HCT116 (cell line): ENCODE measurements at regions not wholly inside any gene's neighbourhood (a gene's known extent, or its start where the extent isn't known, plus 50 kb on each side); places are given as distances from the start of the nearest gene placed in this dataset.

Source experiments
- ATAC-seq: fragments of 200-7000 bp; cut with Tn5 transposase; 2 replicates; pipeline ENCODE4 v1.9.1; 2020; ENCODE audit warnings: mild to moderate bottlenecking, moderate library complexity
- BruUV-seq: library from RNA; stranded (reverse); fragments of 400-500 nt; replicated peaks from 2 replicates; lab custom pipeline; 2021; lab: Mats Ljungman, UMichigan
- CTCF ChIA-PET: fragments of 300-600 bp; sonication (Branson Sonifier 250); formaldehyde crosslinking; loops from one replicate; lab custom pipeline; 2021; ENCODE audit warnings: antibody characterized with exemption; lab: Charles Lee
- POLR2A ChIA-PET: fragments of 300-600, 350-600 bp; sonication (Branson Sonifier 250); formaldehyde crosslinking; loops from one replicate; lab custom pipeline; 2021; ENCODE audit warnings: antibody characterized with exemption; lab: Charles Lee
- RAD21 ChIA-PET, 2 experiments: fragments of 300-600 bp; sonication (Branson Sonifier 250); formaldehyde crosslinking; loops; one replicate each; lab custom pipeline; 2023; ENCODE audit warnings: low total read pairs in 2 of 2; ENCODE audit not compliant: uncharacterized antibody in 2 of 2, unreplicated experiment in 2 of 2, low non-redundant PET in 1 of 2; lab: Charles Lee
- DNase-seq: peaks from one replicate; pipeline ENCODE4 v3.0.0-alpha.2; 2010; ENCODE audit warnings: low read depth, low spot score
- H2AFZ ChIP-seq: fragments of 200-600 bp; shearing (Covaris generic), sonication (generic); 2 replicates; pipeline ENCODE4 v1.6.1; 2017; ENCODE audit warnings: low read depth, mixed run types, mixed read lengths, antibody characterized with exemption, low read length; ENCODE audit not compliant: poor library complexity, severe bottlenecking
- H3K27ac ChIP-seq: 2 replicates; pipeline ENCODE4 v1.5.1; 2012; ENCODE audit warnings: low read depth, low read length
- H3K27me3 ChIP-seq: fragments of 200-600 bp; sonication (generic); 2 replicates; pipeline ENCODE4 v1.6.1; 2016; ENCODE audit warnings: mixed run types, low read length, mixed read lengths; ENCODE audit not compliant: insufficient read depth
- H3K36me3 ChIP-seq, 2 experiments: fragments of 200-500 bp in 1 of 2; fragments of 200-600 bp in 1 of 2; sonication (Bioruptor generic) in 1 of 2; sonication (generic) in 1 of 2; 2 replicates each; pipeline versions ENCODE4 v1.5.1 to v1.6.1; 2014 to 2016; ENCODE audit warnings: low read length in 2 of 2, inconsistent platforms in 1 of 2, mixed read lengths in 1 of 2, mixed run types in 1 of 2; ENCODE audit not compliant: insufficient read depth in 2 of 2, control insufficient read depth in 1 of 2
- H3K4me1 ChIP-seq, 2 experiments: fragments of 200-600 bp in 1 of 2; sonication (generic) in 1 of 2; 2 replicates each; pipeline versions ENCODE4 v1.5.1 to v1.6.1; 2012 to 2017; ENCODE audit warnings: low read length in 2 of 2, inconsistent platforms in 1 of 2, mild to moderate bottlenecking in 1 of 2, mixed read lengths in 1 of 2, mixed run types in 1 of 2, moderate library complexity in 1 of 2; ENCODE audit not compliant: insufficient read depth in 2 of 2, control insufficient read depth in 1 of 2
- H3K4me2 ChIP-seq: fragments of 200-600 bp; sonication (generic); 2 replicates; pipeline ENCODE4 v1.6.1; 2017; ENCODE audit warnings: mixed run types, low read length, mixed read lengths
- H3K4me3 ChIP-seq, 2 experiments: fragments of 200-600 bp in 1 of 2; sonication (generic) in 1 of 2; replicated peaks in 1 of 2; 2 replicates each; pipeline ENCODE4 v1.5.1; 2011 to 2016; ENCODE audit warnings: low read length in 2 of 2, control low read depth in 1 of 2, low read depth in 1 of 2, mild to moderate bottlenecking in 1 of 2, mixed read lengths in 1 of 2, mixed run types in 1 of 2
- H3K79me2 ChIP-seq: fragments of 200-600 bp; sonication (generic); 2 replicates; pipeline ENCODE4 v1.6.1; 2017; ENCODE audit warnings: mild to moderate bottlenecking, mixed run types, low read length, moderate library complexity, mixed read lengths; ENCODE audit not compliant: insufficient read depth
- H3K9ac ChIP-seq: fragments of 200-600 bp; sonication (generic); 2 replicates; pipeline ENCODE4 v1.6.1; 2016; ENCODE audit warnings: low read length, mixed read lengths
- H3K9me2 ChIP-seq: fragments of 200-600 bp; sonication (generic), shearing (Covaris generic); 2 replicates; pipeline ENCODE4 v1.6.1; 2017; ENCODE audit warnings: mixed run types, mild to moderate bottlenecking, moderate library complexity; ENCODE audit not compliant: insufficient read depth
- H3K9me3 ChIP-seq, 2 experiments: fragments of 200-500 bp in 1 of 2; fragments of 200-600 bp in 1 of 2; sonication (Bioruptor generic) in 1 of 2; sonication (generic) in 1 of 2; 2 replicates each; pipeline ENCODE4 v1.6.1; 2014 to 2017; ENCODE audit warnings: low read length in 2 of 2, mixed read lengths in 2 of 2, inconsistent platforms in 1 of 2, low read depth in 1 of 2, mild to moderate bottlenecking in 1 of 2, mixed run types in 1 of 2, moderate library complexity in 1 of 2; ENCODE audit not compliant: control insufficient read depth in 1 of 2, insufficient read depth in 1 of 2
- H4K20me1 ChIP-seq: fragments of 200-600 bp; sonication (generic), shearing (Covaris generic); 2 replicates; pipeline ENCODE4 v1.6.1; 2017; ENCODE audit warnings: mixed run types, mild to moderate bottlenecking, moderate library complexity; ENCODE audit not compliant: insufficient read depth
- EGR1 ChIP-seq: IDR thresholded peaks from 2 replicates; pipeline ENCODE4 v1.6.1; 2012; ENCODE audit warnings: low read depth
- ELF1 ChIP-seq: IDR thresholded peaks from 2 replicates; pipeline ENCODE4 v1.6.1; 2012; ENCODE audit warnings: low read depth, borderline replicate concordance
- EZH2 ChIP-seq: fragments of 200-600 bp; sonication (generic); IDR thresholded peaks from 2 replicates; pipeline ENCODE4 v1.6.1; 2017; ENCODE audit warnings: antibody characterized with exemption, mixed run types
- EZH2phosphoT487 ChIP-seq: fragments of 200-600 bp; IDR thresholded peaks from 2 replicates; pipeline ENCODE4 v1.6.1; 2018; ENCODE audit warnings: antibody characterized with exemption, borderline replicate concordance
- FOSL1 ChIP-seq: IDR thresholded peaks from 2 replicates; pipeline ENCODE4 v1.6.1; 2012; ENCODE audit warnings: low read depth
- JUND ChIP-seq: IDR thresholded peaks from 2 replicates; pipeline ENCODE4 v1.6.1; 2012
- SIN3A ChIP-seq: IDR thresholded peaks from 2 replicates; pipeline ENCODE4 v1.6.1; 2012; ENCODE audit warnings: low read depth
- SRF ChIP-seq: IDR thresholded peaks from 2 replicates; pipeline ENCODE4 v1.6.1; 2012; ENCODE audit warnings: low read depth
- TCF7L2 ChIP-seq: IDR thresholded peaks from 2 replicates; pipeline ENCODE4 v1.7.0; 2011; ENCODE audit warnings: borderline replicate concordance, inconsistent platforms; ENCODE audit not compliant: insufficient read depth, insufficient read length; ENCODE audit errors: extremely low read depth
- ZFX ChIP-seq: fragments of 450-650 bp; IDR thresholded peaks from 2 replicates; pipeline ENCODE4 v1.6.1; 2017
- ZNF274 ChIP-seq: fragments of 200-500 bp; sonication (Bioruptor generic); IDR thresholded peaks from 2 replicates; pipeline ENCODE4 v1.6.1; 2014; ENCODE audit warnings: mild to moderate bottlenecking, low read depth, low read length, inconsistent platforms
- intact Hi-C: fragments of 100-400 bp; cut with micrococcal nuclease; formaldehyde crosslinking; loops from 2 replicates; pipeline ENCODE4 v1.10.0; 2022
- TF ChIP-seq, protein P1 (sequence below): IDR thresholded peaks from 2 replicates; pipeline ENCODE4 v1.6.1; 2012; ENCODE audit warnings: low read depth
- TF ChIP-seq, protein P2 (sequence below): IDR thresholded peaks from 2 replicates; pipeline ENCODE4 v1.6.1; 2011; ENCODE audit warnings: mild to moderate bottlenecking, low read length, moderate library complexity; ENCODE audit not compliant: insufficient replicate concordance; ENCODE audit errors: extremely low read depth

- Histone ChIP-seq H3K9me2 (no peaks in the 10 kb centered on the region), H3K4me3 (no peak overlapping the region), H3K36me3 (no peaks in the 10 kb centered on the region), H3K79me2 (no peaks in the 10 kb centered on the region), H2AFZ (peak overlapping the region; percentile 36), H3K4me2 (no peak overlapping the region), H3K27me3 (no peaks in the 10 kb centered on the region), H3K9ac (no peak overlapping the region), H4K20me1 (no peaks in the 10 kb centered on the region), H3K9me3 (no peaks in the 10 kb centered on the region), H3K4me1 (peaks cover 4 to 6% of the 10 kb centered on the region in 2 experiments; a peak in 2 of 4 replicates), H3K27ac (no peak overlapping the region)
- intact Hi-C loops, result no loop called here
- RAD21 ChIA-PET, result no interaction called here
- no TSS peak for BruUV-seq
- no peak for TF ChIP-seq JUND
- TF ChIP-seq ZNF274, result no peak
- no peak for TF ChIP-seq ZFX
- TF ChIP-seq EZH2phosphoT487, result no peak
- TF ChIP-seq, protein P1, sequence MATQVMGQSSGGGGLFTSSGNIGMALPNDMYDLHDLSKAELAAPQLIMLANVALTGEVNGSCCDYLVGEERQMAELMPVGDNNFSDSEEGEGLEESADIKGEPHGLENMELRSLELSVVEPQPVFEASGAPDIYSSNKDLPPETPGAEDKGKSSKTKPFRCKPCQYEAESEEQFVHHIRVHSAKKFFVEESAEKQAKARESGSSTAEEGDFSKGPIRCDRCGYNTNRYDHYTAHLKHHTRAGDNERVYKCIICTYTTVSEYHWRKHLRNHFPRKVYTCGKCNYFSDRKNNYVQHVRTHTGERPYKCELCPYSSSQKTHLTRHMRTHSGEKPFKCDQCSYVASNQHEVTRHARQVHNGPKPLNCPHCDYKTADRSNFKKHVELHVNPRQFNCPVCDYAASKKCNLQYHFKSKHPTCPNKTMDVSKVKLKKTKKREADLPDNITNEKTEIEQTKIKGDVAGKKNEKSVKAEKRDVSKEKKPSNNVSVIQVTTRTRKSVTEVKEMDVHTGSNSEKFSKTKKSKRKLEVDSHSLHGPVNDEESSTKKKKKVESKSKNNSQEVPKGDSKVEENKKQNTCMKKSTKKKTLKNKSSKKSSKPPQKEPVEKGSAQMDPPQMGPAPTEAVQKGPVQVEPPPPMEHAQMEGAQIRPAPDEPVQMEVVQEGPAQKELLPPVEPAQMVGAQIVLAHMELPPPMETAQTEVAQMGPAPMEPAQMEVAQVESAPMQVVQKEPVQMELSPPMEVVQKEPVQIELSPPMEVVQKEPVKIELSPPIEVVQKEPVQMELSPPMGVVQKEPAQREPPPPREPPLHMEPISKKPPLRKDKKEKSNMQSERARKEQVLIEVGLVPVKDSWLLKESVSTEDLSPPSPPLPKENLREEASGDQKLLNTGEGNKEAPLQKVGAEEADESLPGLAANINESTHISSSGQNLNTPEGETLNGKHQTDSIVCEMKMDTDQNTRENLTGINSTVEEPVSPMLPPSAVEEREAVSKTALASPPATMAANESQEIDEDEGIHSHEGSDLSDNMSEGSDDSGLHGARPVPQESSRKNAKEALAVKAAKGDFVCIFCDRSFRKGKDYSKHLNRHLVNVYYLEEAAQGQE, result no peak
- no peak for TF ChIP-seq SRF
- no peak for TF ChIP-seq ELF1
- no peak for TF ChIP-seq EGR1
- no peak for TF ChIP-seq EZH2
- TF ChIP-seq TCF7L2, result no peak
- no peak for TF ChIP-seq FOSL1
- TF ChIP-seq, protein P2, sequence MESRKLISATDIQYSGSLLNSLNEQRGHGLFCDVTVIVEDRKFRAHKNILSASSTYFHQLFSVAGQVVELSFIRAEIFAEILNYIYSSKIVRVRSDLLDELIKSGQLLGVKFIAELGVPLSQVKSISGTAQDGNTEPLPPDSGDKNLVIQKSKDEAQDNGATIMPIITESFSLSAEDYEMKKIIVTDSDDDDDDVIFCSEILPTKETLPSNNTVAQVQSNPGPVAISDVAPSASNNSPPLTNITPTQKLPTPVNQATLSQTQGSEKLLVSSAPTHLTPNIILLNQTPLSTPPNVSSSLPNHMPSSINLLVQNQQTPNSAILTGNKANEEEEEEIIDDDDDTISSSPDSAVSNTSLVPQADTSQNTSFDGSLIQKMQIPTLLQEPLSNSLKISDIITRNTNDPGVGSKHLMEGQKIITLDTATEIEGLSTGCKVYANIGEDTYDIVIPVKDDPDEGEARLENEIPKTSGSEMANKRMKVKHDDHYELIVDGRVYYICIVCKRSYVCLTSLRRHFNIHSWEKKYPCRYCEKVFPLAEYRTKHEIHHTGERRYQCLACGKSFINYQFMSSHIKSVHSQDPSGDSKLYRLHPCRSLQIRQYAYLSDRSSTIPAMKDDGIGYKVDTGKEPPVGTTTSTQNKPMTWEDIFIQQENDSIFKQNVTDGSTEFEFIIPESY, result no peak
- no peak for TF ChIP-seq SIN3A
- POLR2A ChIA-PET, result no interaction called here
- peak; percentile 22; the same call in 1 of the 2 replicates for ATAC-seq
- DNase-seq, result no peak
- CTCF ChIA-PET, result no interaction called here
Measured at GRCh38 chr3:30437171-30437601, 169.2 kb upstream of the TGFBR2 start.
